Left forelimb (tissue), 1 donor: ENCODE measurements at regions not wholly inside any gene's neighbourhood (a gene's known extent, or its start where the extent isn't known, plus 50 kb on each side); places are given as distances from the start of the nearest gene placed in this dataset.

ENCODE experiments used
- DNase-seq: peaks from one replicate; pipeline ENCODE4 v3.0.0-alpha.2; 2018; ENCODE audit warnings: low spot score

- no peak for DNase-seq
Measured at GRCh38 chr13:103969520-103970050, 903.4 kb upstream of the SLC10A2 start.

DNA sequence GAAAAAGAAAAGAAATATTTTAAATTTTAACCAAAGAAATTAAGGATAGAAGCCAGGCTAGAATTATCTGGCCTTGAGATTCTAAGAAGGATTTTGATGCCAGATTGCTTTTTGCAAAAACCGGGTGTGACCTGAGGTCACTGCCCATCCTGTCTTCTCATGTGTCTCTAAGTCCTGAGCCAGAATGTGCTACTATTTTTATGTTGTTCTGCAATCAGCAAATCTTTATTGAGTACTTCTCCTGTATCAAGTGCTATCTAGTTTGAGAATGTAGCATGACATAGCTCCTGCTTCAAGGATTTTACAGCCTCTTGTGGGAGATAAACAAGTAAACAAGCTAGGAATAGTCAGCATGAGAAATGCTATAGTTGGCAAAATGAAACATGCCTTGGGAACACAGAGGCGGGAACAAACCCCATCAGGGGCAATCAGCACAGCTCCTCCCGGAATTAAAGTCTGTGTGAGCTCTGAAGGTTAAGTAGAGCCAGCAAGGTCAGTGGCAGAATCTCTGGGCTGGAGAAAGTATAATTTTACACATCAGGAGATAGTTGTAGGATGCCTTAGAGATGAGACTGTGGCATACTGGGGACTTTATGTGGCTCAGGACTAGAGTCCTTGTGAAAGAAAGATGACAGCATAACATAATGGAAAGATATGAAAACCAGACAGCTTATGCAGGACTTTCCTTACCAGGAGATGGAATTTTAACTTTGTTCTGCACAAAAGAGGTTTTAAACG is 899.5 kb upstream of the SLC10A2 start:
- DNase-seq, result no peak

DNA sequence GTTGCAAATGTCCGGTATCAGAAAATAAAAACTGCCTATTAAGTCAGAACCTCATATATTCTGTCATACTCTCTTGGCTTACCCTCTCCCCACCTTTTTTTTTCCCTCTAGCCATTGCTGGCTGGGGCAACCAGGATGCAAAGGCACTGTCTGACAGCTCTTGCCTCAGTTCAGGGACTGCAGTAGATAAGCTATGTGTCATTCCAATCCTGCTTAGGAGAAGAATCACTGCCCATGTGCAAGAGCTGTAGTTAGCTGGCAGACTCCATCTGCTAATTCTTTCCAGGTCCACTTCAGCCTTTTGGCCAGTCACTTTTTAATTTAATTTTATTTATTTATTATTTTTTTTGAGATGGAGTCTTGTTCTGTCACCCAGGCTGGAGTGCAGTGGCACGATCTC is 895.6 kb upstream of the SLC10A2 start:
- DNase-seq, result no peak

- DNase-seq, result no peak
Measured at GRCh38 chr13:103961129-103961528, 894.9 kb upstream of the SLC10A2 start.

- no peak for DNase-seq
Measured at GRCh38 chr13:103960001-103960400, 893.8 kb upstream of the SLC10A2 start.

DNA sequence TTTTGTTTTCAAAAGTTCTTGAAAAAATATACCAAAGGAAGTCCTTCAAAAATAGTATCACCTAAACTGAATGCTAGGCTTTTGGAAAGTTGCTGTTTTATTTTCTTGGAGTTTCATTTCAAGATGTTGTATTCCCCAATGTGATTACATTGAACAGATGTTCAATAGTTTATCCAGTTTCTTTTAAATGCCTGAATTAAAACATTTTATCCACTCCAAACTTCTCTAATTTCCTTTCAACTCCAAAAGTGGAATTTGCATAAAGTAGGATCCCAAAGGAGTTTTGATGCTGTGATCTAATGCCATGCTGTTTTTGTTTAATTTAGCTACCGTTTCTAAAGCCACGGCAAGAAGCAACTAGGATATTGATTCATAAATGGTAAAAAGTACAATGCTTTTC is 892.5 kb upstream of the SLC10A2 start:
- no peak for DNase-seq

- DNase-seq, result no peak
Measured at GRCh38 chr13:103957939-103958338, 891.7 kb upstream of the SLC10A2 start.

- DNase-seq, result no peak
Measured at GRCh38 chr13:103953859-103954258, 887.6 kb upstream of the SLC10A2 start.

DNA sequence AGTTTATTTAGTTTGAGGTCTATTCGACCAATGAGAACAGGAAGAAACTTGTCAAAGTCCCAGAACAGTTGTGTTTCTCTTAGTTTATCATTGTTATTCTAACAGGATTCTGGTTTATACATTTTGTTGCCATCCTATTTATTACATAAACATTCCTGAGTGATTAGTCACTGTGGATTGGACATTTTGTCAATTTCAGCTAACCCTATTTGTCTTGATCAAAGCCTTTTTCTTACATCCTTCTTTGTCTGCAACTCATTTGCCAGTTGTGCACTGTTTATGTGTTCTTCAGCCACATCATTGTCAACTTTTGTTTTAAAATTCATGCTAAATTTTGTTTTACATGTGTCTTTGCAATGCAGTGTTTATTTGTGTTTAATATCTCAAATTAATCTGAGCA is 886.0 kb upstream of the SLC10A2 start:
- DNase-seq, result no peak

- DNase-seq, result no peak
Measured at GRCh38 chr13:103948426-103948825, 882.2 kb upstream of the SLC10A2 start.

- no peak for DNase-seq
Measured at GRCh38 chr13:103945836-103946235, 879.6 kb upstream of the SLC10A2 start.

- DNase-seq, result no peak
Measured at GRCh38 chr13:103941506-103942140, 875.4 kb upstream of the SLC10A2 start.

- DNase-seq, result no peak
Measured at GRCh38 chr13:103935117-103935516, 868.9 kb upstream of the SLC10A2 start.

DNA sequence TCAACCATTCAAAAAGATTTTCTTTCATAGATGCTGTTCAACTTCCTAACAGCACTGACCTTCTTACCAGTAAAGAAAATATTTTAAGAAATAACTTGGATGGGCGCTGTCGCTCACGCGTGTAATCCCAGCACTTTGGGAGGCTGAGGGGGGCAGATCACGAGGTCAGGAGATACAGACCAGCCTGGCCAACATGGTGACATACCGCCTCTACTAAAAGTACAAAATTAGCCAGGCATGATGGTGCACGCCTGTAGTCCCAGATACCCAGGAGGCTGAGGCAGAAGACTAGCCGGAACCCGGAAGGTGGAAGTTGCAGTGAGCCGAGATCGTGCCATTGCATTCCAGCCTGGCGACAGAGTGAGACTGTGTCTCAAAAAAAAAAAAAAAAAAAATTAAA is 865.7 kb upstream of the SLC10A2 start:
- no peak for DNase-seq

DNA sequence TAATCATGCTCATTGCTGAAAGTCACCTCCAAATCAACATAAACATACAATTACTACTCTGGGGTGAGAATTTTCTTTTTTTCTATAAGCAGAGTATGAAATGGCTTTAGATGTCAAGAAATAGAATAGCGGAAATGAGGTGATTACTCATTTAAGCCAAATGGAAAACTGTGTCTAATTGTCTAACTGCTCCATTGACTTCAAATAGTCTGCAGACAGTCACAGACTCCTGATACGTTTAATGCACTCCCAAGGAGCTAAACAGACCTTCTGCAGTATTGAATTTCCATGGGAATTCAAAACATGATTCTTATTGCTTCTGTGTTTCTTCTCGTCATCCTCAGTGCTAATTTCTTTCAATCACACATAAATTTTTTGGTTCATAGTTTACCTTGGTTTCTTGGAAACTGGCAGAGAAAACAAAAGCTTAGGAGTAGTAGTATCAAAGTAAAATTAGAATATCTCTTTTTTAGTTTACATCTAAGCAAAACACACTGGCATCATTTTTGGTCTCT is 865.2 kb upstream of the SLC10A2 start:
- no peak for DNase-seq

DNA sequence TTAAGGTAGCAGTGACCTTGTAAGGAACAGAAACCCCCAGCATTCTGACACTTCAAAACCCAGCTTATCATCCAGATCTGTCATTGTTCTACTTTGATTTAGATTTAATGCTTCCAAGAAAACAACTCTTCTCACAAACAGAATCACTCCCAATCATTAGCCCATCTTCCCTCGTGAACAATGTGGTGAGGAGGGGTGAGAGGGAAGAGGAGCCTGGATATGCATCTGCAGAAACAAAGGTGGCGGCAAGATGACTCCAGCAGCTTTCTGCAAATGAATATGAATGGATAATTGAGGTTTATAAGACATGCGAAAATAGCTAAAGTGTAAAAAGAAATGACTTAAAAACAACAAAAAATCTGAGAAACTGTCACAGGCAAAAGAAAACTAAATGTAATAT is 859.9 kb upstream of the SLC10A2 start:
- DNase-seq, result no peak

DNA sequence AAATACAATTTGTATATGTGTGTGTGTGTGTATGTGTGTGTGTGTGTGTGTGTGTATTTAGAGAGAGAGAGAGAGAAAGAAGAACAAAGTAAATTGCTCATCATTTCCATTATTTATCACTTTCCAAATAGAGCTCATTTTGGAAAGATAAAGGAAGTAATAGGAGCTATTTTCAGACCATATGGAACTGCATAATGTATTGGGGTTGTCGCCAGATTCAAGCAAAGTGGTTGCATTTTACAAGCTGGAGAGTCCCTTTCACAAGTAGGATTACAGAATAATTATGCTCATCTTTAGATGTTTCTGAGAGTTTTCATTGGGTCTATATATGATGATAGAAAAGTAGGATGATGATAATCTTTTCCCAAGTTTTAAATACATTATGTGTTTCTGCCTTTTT is 842.7 kb upstream of the SLC10A2 start:
- DNase-seq, result no peak

- DNase-seq, result no peak
Measured at GRCh38 chr13:103908274-103908673, 842.1 kb upstream of the SLC10A2 start.

GRCh38 chr13:103903790-103904189 is 837.6 kb upstream of the SLC10A2 start:
- DNase-seq, result no peak

- no peak for DNase-seq
Measured at GRCh38 chr13:103898481-103898880, 832.3 kb upstream of the SLC10A2 start.

- DNase-seq, result no peak
Measured at GRCh38 chr13:103895835-103896531, 829.8 kb upstream of the SLC10A2 start.

- no peak for DNase-seq
Measured at GRCh38 chr13:103894626-103895025, 828.4 kb upstream of the SLC10A2 start.
